Endothelial cell of umbilical vein (primary cell): ENCODE measurements at regions not wholly inside any gene's neighbourhood (a gene's known extent, or its start where the extent isn't known, plus 50 kb on each side); places are given as distances from the start of the nearest gene placed in this dataset.

Experiments
- BruUV-seq: library from RNA; stranded (reverse); fragments of 400-500 nt; replicated peaks from 2 replicates; lab custom pipeline; 2021; lab: Mats Ljungman, UMichigan
- CTCF ChIA-PET: fragments of 300-600, 350-600 bp; sonication (Branson Sonifier 250); formaldehyde crosslinking; loops from one replicate; lab custom pipeline; 2021; ENCODE audit warnings: antibody characterized with exemption, inconsistent platforms; lab: Charles Lee
- POLR2A ChIA-PET: fragments of 300-600, 350-600 bp; sonication (Branson Sonifier 250); formaldehyde crosslinking; loops from one replicate; lab custom pipeline; 2021; ENCODE audit warnings: antibody characterized with exemption, inconsistent platforms; lab: Charles Lee
- DNase-seq: peaks from one replicate; pipeline ENCODE4 v3.0.0-alpha.2; 2011; ENCODE audit warnings: low read depth, low spot score
- FAIRE-seq: peaks from 2 replicates; lab custom pipeline; 2011; peaks lifted over from hg19 to GRCh38; lab: Jason Lieb, UNC
- H2AFZ ChIP-seq: 2 replicates; pipeline ENCODE4 v1.6.0; 2012; ENCODE audit warnings: low read depth, low read length, control low read depth, inconsistent platforms
- H3K27ac ChIP-seq: 2 replicates; pipeline ENCODE4 v1.5.1; 2011; ENCODE audit warnings: low read depth, mild to moderate bottlenecking, control low read depth, low read length, moderate library complexity; ENCODE audit not compliant: insufficient read depth
- H3K27me3 ChIP-seq, 2 experiments: 2 replicates each; pipeline versions ENCODE4 v1.6.0 to v1.6.1; 2011; ENCODE audit warnings: low read length in 2 of 2, mixed read lengths in 1 of 2; ENCODE audit not compliant: control insufficient read depth in 2 of 2, insufficient read depth in 2 of 2
- H3K36me3 ChIP-seq, 2 experiments: 2 replicates in 1 of 2; 3 replicates in 1 of 2; pipeline ENCODE4 v1.5.1; 2011; ENCODE audit warnings: low read length in 2 of 2, mild to moderate bottlenecking in 1 of 2, moderate library complexity in 1 of 2; ENCODE audit not compliant: control insufficient read depth in 2 of 2, insufficient read depth in 2 of 2; ENCODE audit errors: extremely low read depth in 1 of 2
- H3K4me1 ChIP-seq: 3 replicates; pipeline ENCODE4 v1.5.1; 2011; ENCODE audit warnings: mild to moderate bottlenecking, low read length; ENCODE audit not compliant: control insufficient read depth, insufficient read depth; ENCODE audit errors: extremely low read depth
- H3K4me2 ChIP-seq: 2 replicates; pipeline ENCODE4 v1.6.1; 2011; ENCODE audit warnings: low read length, control low read depth, mixed read lengths; ENCODE audit not compliant: insufficient read depth
- H3K4me3 ChIP-seq, 3 experiments: fragments of 200-600 bp in 1 of 3; sonication (generic), shearing (Covaris generic) in 1 of 3; replicated peaks in 1 of 3; 2 replicates each; pipeline ENCODE4 v1.5.1; 2011 to 2016; ENCODE audit warnings: control low read depth in 3 of 3, low read length in 3 of 3, mild to moderate bottlenecking in 2 of 3, inconsistent platforms in 1 of 3, low read depth in 1 of 3, moderate library complexity in 1 of 3; ENCODE audit not compliant: insufficient read depth in 1 of 3
- H3K79me2 ChIP-seq: 2 replicates; pipeline ENCODE4 v1.6.0; 2012; ENCODE audit warnings: low read length, inconsistent platforms; ENCODE audit not compliant: control insufficient read depth, insufficient read depth
- H3K9ac ChIP-seq: replicated peaks from 2 replicates; pipeline ENCODE3; 2011; ENCODE audit warnings: low read length, control low read depth; ENCODE audit not compliant: insufficient read depth; ENCODE audit errors: extremely low read depth
- H3K9me1 ChIP-seq: replicated peaks from 3 replicates; pipeline ENCODE4 v1.6.0; 2011; ENCODE audit warnings: mild to moderate bottlenecking, low read length; ENCODE audit not compliant: control insufficient read depth, insufficient read depth; ENCODE audit errors: extremely low read depth
- H3K9me3 ChIP-seq: replicated peaks from 2 replicates; pipeline ENCODE4 v1.5.1; 2012; ENCODE audit warnings: low read length, inconsistent platforms; ENCODE audit not compliant: control insufficient read depth, insufficient read depth
- H4K20me1 ChIP-seq: replicated peaks from 2 replicates; pipeline ENCODE3; 2011; ENCODE audit warnings: mild to moderate bottlenecking, low read length; ENCODE audit not compliant: control insufficient read depth, insufficient read depth; ENCODE audit errors: extremely low read depth
- EZH2 ChIP-seq: IDR thresholded peaks from 2 replicates; pipeline ENCODE4 v1.6.1; 2012; ENCODE audit warnings: borderline replicate concordance, low read depth, mild to moderate bottlenecking, moderate library complexity, low read length, inconsistent platforms; ENCODE audit not compliant: severe bottlenecking
- FOS ChIP-seq: IDR thresholded peaks from 2 replicates; pipeline ENCODE4 v1.6.1; 2011; ENCODE audit warnings: mild to moderate bottlenecking, low read length, moderate library complexity, borderline replicate concordance; ENCODE audit not compliant: insufficient read depth
- GATA2 ChIP-seq: IDR thresholded peaks from 2 replicates; pipeline ENCODE4 v1.7.0; 2011; ENCODE audit warnings: low read depth, mild to moderate bottlenecking, moderate library complexity, mixed read lengths, low read length; ENCODE audit not compliant: insufficient read length, insufficient read depth
- JUN ChIP-seq: IDR thresholded peaks from 2 replicates; pipeline ENCODE4 v1.6.1; 2011; ENCODE audit warnings: borderline replicate concordance, low read depth; ENCODE audit not compliant: insufficient read length, insufficient read depth
- MYC ChIP-seq: IDR thresholded peaks from one replicate; pipeline ENCODE4 v1.6.1; 2011; ENCODE audit warnings: mild to moderate bottlenecking, low read depth, low read length
- POLR2A ChIP-seq: IDR thresholded peaks from 2 replicates; pipeline ENCODE4 v1.6.1; 2012; ENCODE audit warnings: low read depth, mild to moderate bottlenecking, control low read depth, low read length
- POLR2AphosphoS5 ChIP-seq: IDR thresholded peaks from 2 replicates; pipeline ENCODE4 v1.6.1; 2012; ENCODE audit warnings: low read depth, mild to moderate bottlenecking, control low read depth, low read length, moderate library complexity; ENCODE audit not compliant: insufficient read depth
- dilution Hi-C: fragments of 300-500 bp; cut with MboI; formaldehyde crosslinking; loops from one replicate; pipeline ENCODE4 v1.15.0; 2019; ENCODE audit warnings: low sequenced_read_pairs; ENCODE audit not compliant: extremely low pct_ligation_motif_present
- intact Hi-C: fragments of 100-400 bp; cut with micrococcal nuclease; formaldehyde crosslinking; loops from one replicate; pipeline ENCODE4 v1.10.0; 2022
- TF ChIP-seq, protein P1 (sequence below): IDR thresholded peaks from 2 replicates; pipeline ENCODE4 v1.6.1; 2011; ENCODE audit not compliant: insufficient read depth, insufficient read length
- TF ChIP-seq, protein P2 (sequence below), 2 donors: IDR thresholded peaks; 1 replicate in 1 of 2; 2 replicates in 1 of 2; pipeline ENCODE4 v1.5.1; 2011; ENCODE audit warnings: low read length in 2 of 2, mild to moderate bottlenecking in 2 of 2, moderate library complexity in 2 of 2, control low read depth in 1 of 2, inconsistent platforms in 1 of 2, low read depth in 1 of 2; ENCODE audit not compliant: insufficient read depth in 1 of 2; ENCODE audit errors: extremely low read depth in 1 of 2

DNA sequence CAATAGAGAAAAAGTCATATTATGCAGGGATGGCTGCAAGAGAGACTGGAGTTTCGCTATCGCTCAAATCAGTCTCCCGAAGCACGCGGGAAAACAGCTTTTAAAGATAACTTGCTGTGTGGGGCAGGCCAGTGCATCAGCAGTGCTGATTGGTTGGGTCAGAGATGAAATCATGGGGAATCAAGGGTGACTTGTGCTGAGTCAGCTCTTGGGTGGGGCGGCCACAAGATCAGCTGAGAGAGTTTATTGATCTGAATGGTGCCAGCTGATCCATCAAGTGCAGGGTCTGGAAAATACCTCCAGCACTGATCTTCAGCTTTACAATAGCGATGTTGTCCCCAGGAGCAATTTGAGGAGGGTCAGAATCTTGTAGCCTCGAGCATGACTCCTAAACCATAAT is 430.5 kb downstream of the RBFOX1 start:
- no peak for FAIRE-seq

More for the DNA sequence above, 430.5 kb downstream of the RBFOX1 start:
- H3K9ac ChIP-seq: no peak overlapping the region
- dilution Hi-C loops: no loop called here
- DNase-seq: no peak
- no peaks in the 10 kb centered on the region for H3K9me1 ChIP-seq
- intact Hi-C loops: no loop called here
- H3K4me1 ChIP-seq: no peaks in the 10 kb centered on the region
- no peak overlapping the region for H3K27ac ChIP-seq
- no peak overlapping the region for H3K4me2 ChIP-seq
- POLR2A ChIA-PET: no interaction called here
- no peaks in the 10 kb centered on the region for H3K27me3 ChIP-seq
- peaks cover 6% of the 10 kb centered on the region for H3K9me3 ChIP-seq
- no peaks in the 10 kb centered on the region for H3K36me3 ChIP-seq
- H4K20me1 ChIP-seq: no peaks in the 10 kb centered on the region
- no peak for TF ChIP-seq JUN
- TF ChIP-seq, protein P1, sequence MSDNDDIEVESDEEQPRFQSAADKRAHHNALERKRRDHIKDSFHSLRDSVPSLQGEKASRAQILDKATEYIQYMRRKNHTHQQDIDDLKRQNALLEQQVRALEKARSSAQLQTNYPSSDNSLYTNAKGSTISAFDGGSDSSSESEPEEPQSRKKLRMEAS: no peak
- TF ChIP-seq FOS: no peak
- no peak for TF ChIP-seq MYC
- TF ChIP-seq EZH2: no peak
- no peak for TF ChIP-seq POLR2AphosphoS5
- TF ChIP-seq GATA2: no peak
- TF ChIP-seq POLR2A: no peak
- TF ChIP-seq, protein P2, sequence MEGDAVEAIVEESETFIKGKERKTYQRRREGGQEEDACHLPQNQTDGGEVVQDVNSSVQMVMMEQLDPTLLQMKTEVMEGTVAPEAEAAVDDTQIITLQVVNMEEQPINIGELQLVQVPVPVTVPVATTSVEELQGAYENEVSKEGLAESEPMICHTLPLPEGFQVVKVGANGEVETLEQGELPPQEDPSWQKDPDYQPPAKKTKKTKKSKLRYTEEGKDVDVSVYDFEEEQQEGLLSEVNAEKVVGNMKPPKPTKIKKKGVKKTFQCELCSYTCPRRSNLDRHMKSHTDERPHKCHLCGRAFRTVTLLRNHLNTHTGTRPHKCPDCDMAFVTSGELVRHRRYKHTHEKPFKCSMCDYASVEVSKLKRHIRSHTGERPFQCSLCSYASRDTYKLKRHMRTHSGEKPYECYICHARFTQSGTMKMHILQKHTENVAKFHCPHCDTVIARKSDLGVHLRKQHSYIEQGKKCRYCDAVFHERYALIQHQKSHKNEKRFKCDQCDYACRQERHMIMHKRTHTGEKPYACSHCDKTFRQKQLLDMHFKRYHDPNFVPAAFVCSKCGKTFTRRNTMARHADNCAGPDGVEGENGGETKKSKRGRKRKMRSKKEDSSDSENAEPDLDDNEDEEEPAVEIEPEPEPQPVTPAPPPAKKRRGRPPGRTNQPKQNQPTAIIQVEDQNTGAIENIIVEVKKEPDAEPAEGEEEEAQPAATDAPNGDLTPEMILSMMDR (IDR thresholded peaks at IDR 0.05; ENCODE audit: extremely low read depth in 1 of 2, insufficient read depth in 1 of 2, low read depth in 1 of 2, low read length in 2 of 2): no peak
- no peaks in the 10 kb centered on the region for H3K79me2 ChIP-seq
- no peak overlapping the region for H2AFZ ChIP-seq
- CTCF ChIA-PET: no interaction called here
- no peak overlapping the region for H3K4me3 ChIP-seq
- BruUV-seq: no TSS peak
